IPS-15b (cell line): ENCODE measurements at regions not wholly inside any gene's neighbourhood (a gene's known extent, or its start where the extent isn't known, plus 50 kb on each side); places are given as distances from the start of the nearest gene placed in this dataset.

Experiments
- H3K27me3 ChIP-seq: one replicate; pipeline ENCODE4 v1.6.1; 2013; ENCODE audit warnings: low read length; ENCODE audit not compliant: control insufficient read depth, insufficient read depth
- H3K36me3 ChIP-seq: one replicate; pipeline ENCODE4 v1.6.1; 2013; ENCODE audit warnings: low read length; ENCODE audit not compliant: control insufficient read depth, insufficient read depth
- H3K4me1 ChIP-seq: one replicate; pipeline ENCODE4 v1.6.1; 2013; ENCODE audit warnings: mild to moderate bottlenecking, low read length; ENCODE audit not compliant: control insufficient read depth, insufficient read depth
- H3K4me3 ChIP-seq: one replicate; pipeline ENCODE4 v1.5.1; 2013; ENCODE audit warnings: low read depth, low read length
- H3K9ac ChIP-seq: one replicate; pipeline ENCODE4 v1.6.1; 2013; ENCODE audit warnings: low read depth, mild to moderate bottlenecking, low read length
- H3K9me3 ChIP-seq: one replicate; pipeline ENCODE4 v1.6.1; 2013; ENCODE audit warnings: mild to moderate bottlenecking, low read length; ENCODE audit not compliant: control insufficient read depth, insufficient read depth

DNA sequence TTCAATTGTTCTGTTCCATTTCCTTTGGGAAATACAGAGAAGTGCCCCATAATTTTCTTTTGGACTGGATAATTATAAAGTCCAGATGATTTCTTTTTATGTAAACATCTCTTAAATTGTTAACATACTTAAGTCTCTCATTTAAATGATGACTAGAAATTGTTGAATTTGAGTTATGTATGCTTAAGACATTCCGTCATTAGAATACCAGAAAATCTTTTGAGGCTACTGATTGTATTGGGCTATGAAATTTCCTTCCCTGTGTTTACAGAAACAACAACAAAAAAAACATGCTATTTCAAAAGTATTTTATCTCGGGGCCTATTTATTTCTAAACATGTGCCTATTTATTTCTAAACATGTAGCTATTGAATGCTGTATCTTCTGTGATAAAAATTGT lies 125.4 kb downstream of the SH3BGRL2 start:
- no peak overlapping the region for H3K9ac ChIP-seq

DNA sequence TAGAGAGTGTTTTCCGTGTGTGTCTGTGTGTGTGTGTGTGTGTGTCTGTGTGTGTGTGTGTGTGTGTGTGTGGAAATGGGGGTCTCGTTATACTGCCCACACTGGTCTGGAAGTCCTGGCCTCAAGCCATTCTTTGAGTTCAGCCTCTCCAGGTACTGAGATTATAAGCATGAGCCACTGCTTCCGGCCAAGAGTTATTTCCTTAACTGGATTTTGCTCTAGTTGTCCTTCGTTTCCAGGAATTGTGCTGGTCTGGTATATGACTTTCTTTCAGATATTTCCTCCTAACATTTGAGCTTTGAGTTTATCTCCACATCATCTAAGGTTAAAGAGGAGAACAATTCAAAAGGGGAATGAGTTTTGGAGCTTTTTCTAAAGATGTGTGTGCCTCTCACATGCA lies 124.8 kb downstream of the SH3BGRL2 start:
- Histone ChIP-seq H3K36me3 (no peaks in the 10 kb centered on the region), H3K4me3 (no peak overlapping the region), H3K4me1 (no peaks in the 10 kb centered on the region)

More for the DNA sequence above, 125.4 kb downstream of the SH3BGRL2 start:
- H3K4me1 ChIP-seq = no peaks in the 10 kb centered on the region
- H3K4me3 ChIP-seq = no peak overlapping the region
- H3K27me3 ChIP-seq = no peaks in the 10 kb centered on the region
- H3K36me3 ChIP-seq = no peaks in the 10 kb centered on the region
- H3K9me3 ChIP-seq = no peaks in the 10 kb centered on the region

More for the DNA sequence above, 124.8 kb downstream of the SH3BGRL2 start:
- Histone ChIP-seq H3K27me3 (no peaks in the 10 kb centered on the region), H3K9me3 (no peaks in the 10 kb centered on the region), H3K9ac (no peak overlapping the region)
